OCI-LY1 (cell line): ENCODE measurements at regions not wholly inside any gene's neighbourhood (a gene's known extent, or its start where the extent isn't known, plus 50 kb on each side); places are given as distances from the start of the nearest gene placed in this dataset.

Source experiments
- H2AFZ ChIP-seq: fragments of 200-600 bp; sonication (generic), shearing (Covaris generic); 2 replicates; pipeline ENCODE4 v1.6.0; 2014; ENCODE audit warnings: antibody characterized with exemption, mild to moderate bottlenecking, low read length
- H3F3A ChIP-seq: fragments of 200-600 bp; sonication (generic), shearing (Covaris generic); 2 replicates; pipeline ENCODE4 v1.6.0; 2014; ENCODE audit warnings: mild to moderate bottlenecking, antibody characterized with exemption, low read length, moderate library complexity; ENCODE audit not compliant: insufficient read depth
- H3K27ac ChIP-seq: fragments of 200-600 bp; sonication (generic); 2 replicates; pipeline ENCODE4 v1.5.1; 2014; ENCODE audit warnings: low read length, mixed run types, mild to moderate bottlenecking, low read depth; ENCODE audit not compliant: poor library complexity, severe bottlenecking
- H3K27me3 ChIP-seq: fragments of 200-600 bp; sonication (generic); 2 replicates; pipeline ENCODE4 v1.6.0; 2014; ENCODE audit warnings: antibody characterized with exemption, mild to moderate bottlenecking, low read length, moderate library complexity; ENCODE audit not compliant: insufficient read depth
- H3K36me3 ChIP-seq: fragments of 200-600 bp; sonication (generic); 2 replicates; pipeline ENCODE4 v1.6.1; 2014; ENCODE audit warnings: mild to moderate bottlenecking, antibody characterized with exemption, low read length, moderate library complexity, mixed read lengths; ENCODE audit not compliant: insufficient read depth
- H3K4me1 ChIP-seq: fragments of 200-600 bp; sonication (generic); 2 replicates; pipeline ENCODE4 v1.5.1; 2014; ENCODE audit warnings: mild to moderate bottlenecking, low read length, moderate library complexity; ENCODE audit not compliant: insufficient read depth, severe bottlenecking
- H3K4me2 ChIP-seq: fragments of 200-600 bp; sonication (generic), shearing (Covaris generic); 2 replicates; pipeline ENCODE4 v1.6.1; 2014; ENCODE audit warnings: low read length
- H3K4me3 ChIP-seq: fragments of 200-600 bp; sonication (generic); 2 replicates; pipeline ENCODE4 v1.5.1; 2014; ENCODE audit warnings: low read length, low read depth, mild to moderate bottlenecking, mixed read lengths; ENCODE audit not compliant: poor library complexity, severe bottlenecking
- H3K79me2 ChIP-seq: fragments of 200-600 bp; shearing (Covaris generic); 2 replicates; pipeline ENCODE4 v1.6.1; 2016; ENCODE audit warnings: mixed run types, low read length, mixed read lengths; ENCODE audit not compliant: insufficient read depth
- H3K9ac ChIP-seq: fragments of 200-600 bp; sonication (generic), shearing (Covaris generic); 2 replicates; pipeline ENCODE4 v1.6.1; 2014; ENCODE audit warnings: mild to moderate bottlenecking, low read length, mixed read lengths
- H3K9me2 ChIP-seq: fragments of 200-600 bp; sonication (generic), shearing (Covaris generic); 2 replicates; pipeline ENCODE4 v1.6.1; 2014; ENCODE audit warnings: low read depth, mild to moderate bottlenecking, low read length, mixed read lengths
- H3K9me3 ChIP-seq: fragments of 200-600 bp; shearing (Covaris generic); 2 replicates; pipeline ENCODE4 v1.6.1; 2014; ENCODE audit warnings: low read length, mixed read lengths
- H4K20me1 ChIP-seq: fragments of 200-600 bp; sonication (generic), shearing (Covaris generic); 2 replicates; pipeline ENCODE4 v1.6.0; 2016; ENCODE audit warnings: mild to moderate bottlenecking, low read length; ENCODE audit not compliant: insufficient read depth
- EZH2 ChIP-seq: fragments of 200-600 bp; sonication (generic), shearing (Covaris generic); IDR thresholded peaks from 2 replicates; pipeline ENCODE4 v1.8.0; 2017; ENCODE audit warnings: borderline replicate concordance, mixed run types, mild to moderate bottlenecking, antibody characterized with exemption, low read length, moderate library complexity, mixed read lengths
- TF ChIP-seq, protein P1 (sequence below): fragments of 200-600 bp; sonication (generic), shearing (Covaris generic); IDR thresholded peaks from 2 replicates; pipeline ENCODE4 v1.5.1; 2017; ENCODE audit warnings: mild to moderate bottlenecking, antibody characterized with exemption, low read length, moderate library complexity, mixed read lengths

DNA sequence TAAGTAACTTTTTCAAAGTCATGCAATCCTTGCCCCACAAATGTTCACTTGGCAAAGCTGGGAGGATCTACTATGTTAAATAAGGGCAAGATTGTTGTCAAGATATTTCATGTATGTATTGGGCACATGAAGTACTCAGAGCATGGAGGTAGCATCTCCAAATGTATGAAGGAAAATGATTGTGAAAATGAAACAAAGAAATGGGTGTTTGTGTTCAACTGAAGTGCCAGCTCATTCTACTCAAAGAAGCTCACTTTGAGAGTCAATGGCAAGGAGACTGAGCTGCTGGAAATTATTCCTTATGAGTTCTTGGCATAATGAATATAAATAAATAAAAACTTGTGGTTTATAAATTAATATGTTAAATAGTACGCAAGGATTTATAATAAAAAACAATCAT lies 124.5 kb upstream of the ARSJ start:
- Histone ChIP-seq H3K4me3 (no peak overlapping the region), H3K27me3 (no peaks in the 10 kb centered on the region), H3K27ac (no peak overlapping the region), H3K9me3 (no peaks in the 10 kb centered on the region), H3F3A (no peaks in the 10 kb centered on the region), H3K9me2 (no peaks in the 10 kb centered on the region), H2AFZ (no peak overlapping the region), H3K4me2 (no peak overlapping the region), H3K9ac (no peak overlapping the region), H3K79me2 (no peaks in the 10 kb centered on the region), H3K4me1 (no peaks in the 10 kb centered on the region), H3K36me3 (no peaks in the 10 kb centered on the region), H4K20me1 (no peaks in the 10 kb centered on the region)
- TF ChIP-seq, protein P1, sequence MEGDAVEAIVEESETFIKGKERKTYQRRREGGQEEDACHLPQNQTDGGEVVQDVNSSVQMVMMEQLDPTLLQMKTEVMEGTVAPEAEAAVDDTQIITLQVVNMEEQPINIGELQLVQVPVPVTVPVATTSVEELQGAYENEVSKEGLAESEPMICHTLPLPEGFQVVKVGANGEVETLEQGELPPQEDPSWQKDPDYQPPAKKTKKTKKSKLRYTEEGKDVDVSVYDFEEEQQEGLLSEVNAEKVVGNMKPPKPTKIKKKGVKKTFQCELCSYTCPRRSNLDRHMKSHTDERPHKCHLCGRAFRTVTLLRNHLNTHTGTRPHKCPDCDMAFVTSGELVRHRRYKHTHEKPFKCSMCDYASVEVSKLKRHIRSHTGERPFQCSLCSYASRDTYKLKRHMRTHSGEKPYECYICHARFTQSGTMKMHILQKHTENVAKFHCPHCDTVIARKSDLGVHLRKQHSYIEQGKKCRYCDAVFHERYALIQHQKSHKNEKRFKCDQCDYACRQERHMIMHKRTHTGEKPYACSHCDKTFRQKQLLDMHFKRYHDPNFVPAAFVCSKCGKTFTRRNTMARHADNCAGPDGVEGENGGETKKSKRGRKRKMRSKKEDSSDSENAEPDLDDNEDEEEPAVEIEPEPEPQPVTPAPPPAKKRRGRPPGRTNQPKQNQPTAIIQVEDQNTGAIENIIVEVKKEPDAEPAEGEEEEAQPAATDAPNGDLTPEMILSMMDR = no peak
- no peak for TF ChIP-seq EZH2

- Histone ChIP-seq H3K4me1 (no peaks in the 10 kb centered on the region), H3K36me3 (no peaks in the 10 kb centered on the region), H3K9me2 (no peaks in the 10 kb centered on the region), H4K20me1 (no peaks in the 10 kb centered on the region), H3K9ac (no peak overlapping the region), H3K27me3 (no peaks in the 10 kb centered on the region), H3K4me3 (no peak overlapping the region), H2AFZ (no peak overlapping the region), H3K4me2 (no peak overlapping the region), H3K79me2 (no peaks in the 10 kb centered on the region), H3F3A (no peaks in the 10 kb centered on the region), H3K9me3 (no peaks in the 10 kb centered on the region), H3K27ac (no peak overlapping the region)
- TF ChIP-seq EZH2 = no peak
- TF ChIP-seq, protein P1 = no peak
These were observed 129.4 kb upstream of the ARSJ start for GRCh38 chr4:114108869-114109268.

- Histone ChIP-seq H3K9ac (no peak overlapping the region), H3K4me3 (no peak overlapping the region), H3K9me3 (no peaks in the 10 kb centered on the region), H3K36me3 (no peaks in the 10 kb centered on the region), H3K4me1 (no peaks in the 10 kb centered on the region), H3K4me2 (no peak overlapping the region), H4K20me1 (no peaks in the 10 kb centered on the region), H2AFZ (no peak overlapping the region), H3K27ac (no peak overlapping the region), H3K9me2 (no peaks in the 10 kb centered on the region), H3K27me3 (no peaks in the 10 kb centered on the region), H3K79me2 (no peaks in the 10 kb centered on the region), H3F3A (no peaks in the 10 kb centered on the region)
- TF ChIP-seq, protein P1 = no peak
- no peak for TF ChIP-seq EZH2
These were observed 130.3 kb upstream of the ARSJ start for GRCh38 chr4:114109776-114110175.
